ENCODE measurements at regions not wholly inside any gene's neighbourhood (a gene's known extent, or its start where the extent isn't known, plus 50 kb on each side); places are given as distances from the start of the nearest gene placed in this dataset.

DNA sequence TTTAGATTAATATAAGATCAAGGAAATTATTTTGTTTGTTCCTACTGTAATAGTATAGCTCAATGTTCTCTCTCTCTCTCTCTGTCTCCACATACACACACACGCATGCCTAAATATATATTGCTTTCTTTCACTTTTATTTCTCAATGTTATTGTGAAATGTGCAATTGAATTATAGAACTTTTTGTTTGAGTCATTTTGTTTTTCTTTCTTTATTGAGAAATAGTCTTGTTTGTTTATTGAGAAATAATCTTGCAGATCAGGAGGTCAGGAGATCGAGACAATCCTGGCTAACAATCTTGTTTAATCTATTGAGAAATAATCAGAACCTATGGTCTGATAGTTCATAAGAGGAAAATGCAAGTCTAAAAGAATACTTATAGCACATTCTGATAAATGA lies 1581.3 kb downstream of the EFNB2 start:
- Histone ChIP-seq H3K18ac (ENCODE audit: low read depth, low read length) (no peak overlapping the region), H3K27me3 (ENCODE audit: control insufficient read depth, insufficient read depth, low read length) (no peaks in the 10 kb centered on the region), H4K91ac (ENCODE audit: insufficient read depth, low read depth, low read length) (no peak overlapping the region), H3K23ac (ENCODE audit: low read depth, low read length) (no peak overlapping the region), H3K56ac (ENCODE audit: extremely low read depth, insufficient read depth, low read length) (no peak overlapping the region), H3K36me3 (ENCODE audit: control insufficient read depth, insufficient read depth, low read length) (no peaks in the 10 kb centered on the region), H4K20me1 (ENCODE audit: insufficient read depth, low read length) (no peaks in the 10 kb centered on the region), H3K9ac (ENCODE audit: low read depth, low read length) (no peak overlapping the region), H3K4ac (ENCODE audit: low read depth, low read length) (no peak overlapping the region), H3K4me3 (ENCODE audit: insufficient read depth, low read depth, low read length) (no peak overlapping the region), H2BK15ac (ENCODE audit: low read depth, low read length) (no peak overlapping the region), H4K5ac (ENCODE audit: low read depth, low read length) (no peak overlapping the region), H3K4me1 (ENCODE audit: control insufficient read depth, insufficient read depth, low read length) (no peaks in the 10 kb centered on the region), H3K9me1 (ENCODE audit: insufficient read depth, low read length) (no peaks in the 10 kb centered on the region), H3K4me2 (ENCODE audit: low read depth, low read length) (no peak overlapping the region), H3K14ac (replicated peaks; ENCODE audit: low read depth, low read length) (no peak overlapping the region), H3K79me1 (ENCODE audit: low read depth in 1 of 2, low read length in 2 of 2) (no peaks in the 10 kb centered on the region), H3K9me3 (ENCODE audit: control insufficient read depth, insufficient read depth, low read length) (no peaks in the 10 kb centered on the region), H2AK9ac (replicated peaks; ENCODE audit: low read depth, low read length, poor library complexity) (no peak overlapping the region), H2BK120ac (ENCODE audit: low read depth, low read length) (no peak overlapping the region), H4K8ac (ENCODE audit: low read depth in 2 of 2, low read length in 2 of 2) (no peak overlapping the region), H2AFZ (replicated peaks; ENCODE audit: low read length, poor library complexity) (no peak overlapping the region), H3K27ac (ENCODE audit: insufficient read depth, low read length) (no peak overlapping the region), H2AK5ac (ENCODE audit: low read depth, low read length) (no peak overlapping the region), H2BK20ac (ENCODE audit: low read depth, low read length) (no peak overlapping the region), H2BK5ac (ENCODE audit: low read depth, low read length, poor library complexity, severe bottlenecking) (no peak overlapping the region)
- TF ChIP-seq NFE2L2 (IDR thresholded peaks at IDR 0.05; ENCODE audit: low read depth, low read length) (no peak), MAFK (IDR thresholded peaks at IDR 0.05; ENCODE audit: low read depth, low read length) (no peak), CHD1 (IDR thresholded peaks at IDR 0.05; ENCODE audit: low read depth, low read length) (no peak), FOS (IDR thresholded peaks at IDR 0.05; ENCODE audit: low read depth, low read length) (no peak), POLR2A (IDR thresholded peaks at IDR 0.05; ENCODE audit: low read depth, low read length) (no peak)
- in situ Hi-C loops (cut with MboI; ENCODE audit: low sequenced_read_pairs), result no loop called here
- CTCF ChIA-PET, result no interaction called here
- ATAC-seq (ENCODE audit: low read depth) (no peak), DNase-seq (no peak)
- dilution Hi-C loops (cut with HindIII; ENCODE audit: low sequenced_read_pairs, unreplicated experiment), result no loop called here
- intact Hi-C loops (cut with micrococcal nuclease), result no loop called here
- POLR2A ChIA-PET (ENCODE audit: unreplicated experiment), result no interaction called here
- no CpG with 5 or more reads among the region's 2 CpGs for WGBS, 2 experiments (ENCODE audit: extremely low coverage in 2 of 2, insufficient read length in 1 of 2)
- no TSS peak for BruUV-seq (replicated peaks)

All from IMR-90 (cell line).